Neural cell (in vitro differentiated cells): ENCODE measurements at regions not wholly inside any gene's neighbourhood (a gene's known extent, or its start where the extent isn't known, plus 50 kb on each side); places are given as distances from the start of the nearest gene placed in this dataset.

ENCODE experiments used
- H2AFZ ChIP-seq: fragments of 200-600, 300-800 bp; sonication (generic), shearing (Covaris generic); 2 replicates; pipeline ENCODE4 v1.6.0; 2014; ENCODE audit warnings: low read depth, mild to moderate bottlenecking, antibody characterized with exemption, low read length, moderate library complexity
- H3F3A ChIP-seq: fragments of 200-600 bp; shearing (Covaris generic); 2 replicates; pipeline ENCODE4 v1.6.1; 2016; ENCODE audit warnings: mild to moderate bottlenecking, moderate library complexity, mixed read lengths, antibody characterized with exemption, low read length; ENCODE audit not compliant: insufficient read depth, poor library complexity, severe bottlenecking
- H3K27ac ChIP-seq: fragments of 200-600, 300-800 bp; sonication (generic), shearing (Covaris generic); 2 replicates; pipeline ENCODE4 v1.5.1; 2014; ENCODE audit warnings: mild to moderate bottlenecking, low read length, moderate library complexity
- H3K27me3 ChIP-seq: fragments of 300-800, 200-600 bp; sonication (generic), shearing (Covaris generic); 2 replicates; pipeline ENCODE4 v1.6.0; 2014; ENCODE audit warnings: mild to moderate bottlenecking, low read depth, low read length, moderate library complexity; ENCODE audit not compliant: insufficient read depth
- H3K36me3 ChIP-seq: fragments of 300-800, 200-600 bp; sonication (generic), shearing (Covaris generic); 2 replicates; pipeline ENCODE4 v1.5.1; 2014; ENCODE audit warnings: mild to moderate bottlenecking, antibody characterized with exemption, low read length, moderate library complexity; ENCODE audit not compliant: insufficient read depth
- H3K4me2 ChIP-seq: fragments of 300-800, 200-600 bp; sonication (generic), shearing (Covaris generic); 2 replicates; pipeline ENCODE4 v1.6.0; 2014; ENCODE audit warnings: mild to moderate bottlenecking, low read length
- H3K4me3 ChIP-seq: fragments of 300-800, 200-600 bp; sonication (generic), shearing (Covaris generic); 2 replicates; pipeline ENCODE4 v1.5.1; 2014; ENCODE audit warnings: mild to moderate bottlenecking, low read length, moderate library complexity
- H3K79me2 ChIP-seq: fragments of 200-600 bp; shearing (Covaris generic); replicated peaks from 2 replicates; pipeline ENCODE4 v1.6.0; 2014; ENCODE audit warnings: mild to moderate bottlenecking, low read length, moderate library complexity; ENCODE audit not compliant: insufficient read depth
- H3K9ac ChIP-seq: fragments of 300-800, 200-600 bp; sonication (generic), shearing (Covaris generic); 2 replicates; pipeline ENCODE4 v1.6.1; 2016; ENCODE audit warnings: mild to moderate bottlenecking, low read length, mixed read lengths
- H3K9me2 ChIP-seq: fragments of 200-600 bp; shearing (Covaris generic); 2 replicates; pipeline ENCODE4 v1.6.1; 2016; ENCODE audit warnings: mild to moderate bottlenecking, low read length, mixed read lengths; ENCODE audit not compliant: insufficient read depth
- H3K9me3 ChIP-seq: fragments of 200-600, 300-800 bp; sonication (generic), shearing (Covaris generic); 2 replicates; pipeline ENCODE4 v1.6.1; 2016; ENCODE audit warnings: mild to moderate bottlenecking, mixed run types, low read length, moderate library complexity, mixed read lengths
- H4K20me1 ChIP-seq: fragments of 200-600 bp; shearing (Covaris generic); 2 replicates; pipeline ENCODE4 v1.6.1; 2016; ENCODE audit warnings: mild to moderate bottlenecking, mixed run types; ENCODE audit not compliant: insufficient read depth
- CTCF ChIP-seq: fragments of 450-650 bp; IDR thresholded peaks from 2 replicates; pipeline ENCODE4 v1.5.1; 2014; ENCODE audit warnings: antibody characterized with exemption, mild to moderate bottlenecking, moderate library complexity; ENCODE audit not compliant: poor library complexity, severe bottlenecking
- EP300 ChIP-seq: fragments of 450-650 bp; conservative IDR thresholded peaks from 2 replicates; pipeline ENCODE4 v1.6.1; 2014; ENCODE audit warnings: antibody characterized with exemption, mild to moderate bottlenecking, moderate library complexity; ENCODE audit not compliant: poor library complexity, severe bottlenecking
- EZH2 ChIP-seq: fragments of 200-600, 300-800 bp; shearing (Covaris generic), sonication (generic); IDR thresholded peaks from 2 replicates; pipeline ENCODE4 v1.6.1; 2014; ENCODE audit warnings: antibody characterized with exemption, low read length, borderline replicate concordance, mild to moderate bottlenecking; ENCODE audit not compliant: insufficient read depth, poor library complexity, severe bottlenecking
- MXI1 ChIP-seq: fragments of 450-650 bp; conservative IDR thresholded peaks from 2 replicates; pipeline ENCODE4 v1.6.1; 2014; ENCODE audit warnings: antibody characterized with exemption, mild to moderate bottlenecking; ENCODE audit not compliant: poor library complexity, severe bottlenecking
- POLR2AphosphoS5 ChIP-seq: IDR thresholded peaks from 2 replicates; pipeline ENCODE4 v1.6.1; 2012
- RAD21 ChIP-seq: fragments of 450-650 bp; conservative IDR thresholded peaks from 2 replicates; pipeline ENCODE4 v1.6.1; 2014; ENCODE audit warnings: antibody characterized with exemption, mild to moderate bottlenecking, moderate library complexity
- REST ChIP-seq: IDR thresholded peaks from 2 replicates; pipeline ENCODE4 v1.6.1; 2012; ENCODE audit warnings: borderline replicate concordance
- SMC3 ChIP-seq: fragments of 450-650 bp; conservative IDR thresholded peaks from 2 replicates; pipeline ENCODE4 v1.6.1; 2014; ENCODE audit warnings: antibody characterized with exemption, mild to moderate bottlenecking, moderate library complexity; ENCODE audit not compliant: poor library complexity
- TAF1 ChIP-seq: IDR thresholded peaks from 2 replicates; pipeline ENCODE4 v1.6.1; 2012; ENCODE audit warnings: low read depth

- Histone ChIP-seq H3K27ac (no peak overlapping the region), H3K9me3 (no peaks in the 10 kb centered on the region), H3K79me2 (no peaks in the 10 kb centered on the region), H3F3A (no peaks in the 10 kb centered on the region), H3K9me2 (no peaks in the 10 kb centered on the region), H3K9ac (no peak overlapping the region), H3K4me3 (no peak overlapping the region), H3K4me2 (no peak overlapping the region), H3K27me3 (no peaks in the 10 kb centered on the region), H3K36me3 (no peaks in the 10 kb centered on the region), H4K20me1 (no peaks in the 10 kb centered on the region), H2AFZ (no peak overlapping the region)
- TF ChIP-seq REST = no peak
- no peak for TF ChIP-seq EP300
- no peak for TF ChIP-seq MXI1
- TF ChIP-seq EZH2 = no peak
- TF ChIP-seq CTCF = no peak
- no peak for TF ChIP-seq POLR2AphosphoS5
- TF ChIP-seq TAF1 = no peak
- TF ChIP-seq RAD21 = no peak
- TF ChIP-seq SMC3 = no peak
Measured at GRCh38 chr9:42386477-42386876, 203.0 kb downstream of the SPATA31A6 start.

GRCh38 chr9:42388146-42388690 lies 204.8 kb downstream of the SPATA31A6 start:
- Histone ChIP-seq H3K36me3 (no peaks in the 10 kb centered on the region), H3K27ac (no peak overlapping the region), H3K9ac (no peak overlapping the region), H3K9me2 (no peaks in the 10 kb centered on the region), H3K4me3 (no peak overlapping the region), H3K79me2 (no peaks in the 10 kb centered on the region), H3K27me3 (no peaks in the 10 kb centered on the region), H3K9me3 (no peaks in the 10 kb centered on the region), H3F3A (no peaks in the 10 kb centered on the region), H4K20me1 (no peaks in the 10 kb centered on the region), H3K4me2 (no peak overlapping the region), H2AFZ (no peak overlapping the region)
- TF ChIP-seq TAF1 (no peak), CTCF (no peak), POLR2AphosphoS5 (no peak), REST (no peak), EP300 (no peak), EZH2 (no peak), MXI1 (no peak), RAD21 (no peak), SMC3 (no peak)
